AG09309 (cell line): ENCODE measurements at regions not wholly inside any gene's neighbourhood (a gene's known extent, or its start where the extent isn't known, plus 50 kb on each side); places are given as distances from the start of the nearest gene placed in this dataset.

ENCODE experiments used
- DNase-seq: peaks from one replicate; pipeline ENCODE4 v3.0.0-alpha.2; 2010; ENCODE audit warnings: low read depth
- H3K4me3 ChIP-seq: 2 replicates; pipeline ENCODE4 v1.5.1; 2011; ENCODE audit warnings: mild to moderate bottlenecking, low read depth, low read length, moderate library complexity; ENCODE audit not compliant: control insufficient read depth
- CTCF ChIP-seq: IDR thresholded peaks from 2 replicates; pipeline ENCODE4 v1.5.1; 2011; ENCODE audit warnings: mild to moderate bottlenecking, low read depth, low read length, inconsistent platforms; ENCODE audit not compliant: insufficient read depth, control insufficient read depth; ENCODE audit errors: missing control alignments

GRCh38 chrX:44651358-44651757 lies 108.7 kb upstream of the FUNDC1 start:
- TF ChIP-seq CTCF = no peak
- no peak overlapping the region for H3K4me3 ChIP-seq
- DNase-seq = no peak

GRCh38 chrX:44643723-44644122 lies 101.1 kb upstream of the FUNDC1 start:
- no peak for TF ChIP-seq CTCF
- no peak for DNase-seq
- H3K4me3 ChIP-seq = no peak overlapping the region

GRCh38 chrX:44637282-44637681 lies 94.6 kb upstream of the FUNDC1 start:
- no peak overlapping the region for H3K4me3 ChIP-seq
- no peak for DNase-seq
- TF ChIP-seq CTCF = no peak

GRCh38 chrX:44621078-44621477 lies 78.4 kb upstream of the FUNDC1 start:
- DNase-seq = no peak
- no peak overlapping the region for H3K4me3 ChIP-seq
- no peak for TF ChIP-seq CTCF

- TF ChIP-seq CTCF = no peak
- no peak for DNase-seq
- no peak overlapping the region for H3K4me3 ChIP-seq
Observed at GRCh38 chrX:44619039-44619438, 76.4 kb upstream of the FUNDC1 start.

GRCh38 chrX:44596277-44596676 lies 53.6 kb upstream of the FUNDC1 start:
- no peak for DNase-seq
- H3K4me3 ChIP-seq = no peak overlapping the region
- no peak for TF ChIP-seq CTCF
